HG02840 (cell line): ENCODE measurements at regions not wholly inside any gene's neighbourhood (a gene's known extent, or its start where the extent isn't known, plus 50 kb on each side); places are given as distances from the start of the nearest gene placed in this dataset.
"Not testable (repeated sequence)": the region's sequence is repeated elsewhere in the genome, so short reads cannot be mapped to it uniquely, and the experiment has no call there.

Experiments used
- ATAC-seq: cut with Tn5 transposase; IDR thresholded peaks from one replicate; pipeline ENCODE4 v1.9.1; 2021; ENCODE audit warnings: mild to moderate bottlenecking, moderate library complexity, moderate number of reproducible peaks; ENCODE audit not compliant: unreplicated experiment, low FRiP score

DNA sequence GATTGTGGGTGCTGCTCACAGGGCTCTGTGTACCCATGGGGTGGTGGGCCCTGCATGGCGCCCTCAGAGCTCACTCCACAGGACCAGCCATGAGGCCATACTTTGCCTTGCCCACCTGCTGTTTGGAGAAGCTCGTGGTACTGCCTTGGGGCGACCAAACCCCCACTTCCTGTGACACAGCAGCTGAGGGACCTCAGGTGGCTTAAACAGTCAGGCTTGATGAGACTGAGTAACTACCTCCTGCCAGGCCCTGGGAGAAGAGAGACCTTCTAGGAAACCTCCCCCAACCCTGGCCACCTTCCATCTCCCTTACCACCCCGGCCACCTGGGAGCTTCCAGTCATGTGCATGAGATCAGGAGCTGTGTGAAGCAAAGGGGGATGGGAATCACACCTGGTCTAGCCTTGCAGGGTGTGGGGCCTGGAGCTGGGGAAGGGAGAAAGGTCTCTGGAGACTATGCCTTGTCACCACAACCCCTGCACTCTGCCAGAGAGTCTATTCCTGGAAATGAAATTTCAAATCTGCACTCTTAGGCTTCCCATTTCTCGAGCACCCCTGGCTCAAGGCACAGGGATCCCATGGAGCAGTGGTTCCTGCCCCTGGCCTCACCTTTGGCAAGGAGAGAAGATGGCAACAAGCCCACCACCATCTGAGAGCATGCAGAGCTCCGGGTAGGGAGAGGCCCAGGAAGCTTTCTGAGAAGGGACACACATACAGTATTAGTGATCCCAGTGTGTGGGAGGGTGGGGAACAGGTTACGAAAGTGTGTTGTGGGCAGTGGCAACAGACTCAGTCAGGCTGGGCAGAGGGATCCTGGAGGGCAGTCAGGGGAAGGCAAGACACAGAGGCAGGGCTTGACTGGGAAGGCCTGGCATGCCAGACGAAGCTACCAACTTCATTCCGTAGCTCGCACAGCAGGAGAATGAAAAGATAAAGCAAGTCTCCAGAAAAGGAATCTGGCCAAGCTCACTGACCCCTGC, 125.0 kb downstream of the URI1 start:
- no peak for ATAC-seq

DNA sequence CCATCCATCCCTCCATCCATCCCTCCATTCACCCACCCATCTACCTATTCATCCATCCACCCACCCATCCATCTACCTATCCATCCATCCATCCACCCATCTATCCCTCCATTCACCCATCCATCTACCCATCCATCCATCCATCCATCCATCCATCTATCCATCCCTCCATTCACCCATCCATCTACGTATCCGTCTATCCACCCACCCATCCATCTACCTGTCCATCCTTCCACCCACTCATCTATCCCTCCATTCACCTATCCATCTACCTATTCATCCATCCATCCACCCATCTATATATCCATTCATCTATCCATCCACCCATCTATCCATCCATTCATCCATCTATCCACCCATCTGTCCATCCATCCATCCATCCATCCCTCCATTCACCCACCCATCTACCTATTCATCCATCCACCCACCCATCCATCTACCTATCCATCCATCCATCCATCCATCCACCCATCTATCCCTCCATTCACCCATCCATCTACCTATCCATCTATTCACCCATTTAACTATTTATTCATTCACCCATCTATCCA, 126.0 kb downstream of the URI1 start:
- ATAC-seq = not testable (repeated sequence)

DNA sequence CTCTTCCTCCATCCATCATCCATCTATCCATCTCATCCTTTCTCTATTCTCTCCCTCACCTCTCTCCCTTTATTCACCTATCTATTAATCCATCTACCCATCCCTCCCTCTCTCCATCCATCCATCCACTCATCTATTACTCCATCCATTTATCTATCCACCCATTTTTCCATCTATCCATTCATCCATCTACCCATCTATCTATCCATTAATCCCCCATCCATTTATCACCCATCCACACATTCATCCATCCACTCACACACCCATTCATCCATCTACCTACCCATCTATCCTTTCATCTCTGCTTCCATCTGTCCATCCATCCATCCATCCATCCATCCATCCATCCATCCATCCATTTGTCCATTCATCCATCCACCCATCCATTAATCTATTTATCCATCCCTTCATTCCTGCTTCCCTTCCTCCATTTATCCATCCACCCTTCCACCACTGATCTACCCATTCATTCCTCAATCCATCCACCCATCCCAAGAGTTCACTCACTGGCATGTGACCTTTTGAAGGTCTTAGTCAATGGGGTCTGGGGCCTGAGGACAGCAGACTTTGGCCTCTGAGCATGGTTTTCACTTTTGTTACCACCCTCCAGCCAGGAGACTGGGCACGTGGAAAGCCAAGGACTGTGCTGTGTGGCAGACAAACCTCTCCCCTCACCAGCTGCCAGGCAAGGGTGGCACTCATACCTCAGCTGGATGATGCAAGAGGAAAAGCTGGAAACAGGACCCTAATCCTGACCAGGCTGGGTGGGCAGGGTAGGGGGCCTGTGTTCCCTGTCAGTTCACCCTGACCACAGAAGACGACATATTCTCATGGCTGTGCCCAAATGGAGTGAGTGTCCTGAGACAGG, 126.7 kb downstream of the URI1 start:
- ATAC-seq = no peak

DNA sequence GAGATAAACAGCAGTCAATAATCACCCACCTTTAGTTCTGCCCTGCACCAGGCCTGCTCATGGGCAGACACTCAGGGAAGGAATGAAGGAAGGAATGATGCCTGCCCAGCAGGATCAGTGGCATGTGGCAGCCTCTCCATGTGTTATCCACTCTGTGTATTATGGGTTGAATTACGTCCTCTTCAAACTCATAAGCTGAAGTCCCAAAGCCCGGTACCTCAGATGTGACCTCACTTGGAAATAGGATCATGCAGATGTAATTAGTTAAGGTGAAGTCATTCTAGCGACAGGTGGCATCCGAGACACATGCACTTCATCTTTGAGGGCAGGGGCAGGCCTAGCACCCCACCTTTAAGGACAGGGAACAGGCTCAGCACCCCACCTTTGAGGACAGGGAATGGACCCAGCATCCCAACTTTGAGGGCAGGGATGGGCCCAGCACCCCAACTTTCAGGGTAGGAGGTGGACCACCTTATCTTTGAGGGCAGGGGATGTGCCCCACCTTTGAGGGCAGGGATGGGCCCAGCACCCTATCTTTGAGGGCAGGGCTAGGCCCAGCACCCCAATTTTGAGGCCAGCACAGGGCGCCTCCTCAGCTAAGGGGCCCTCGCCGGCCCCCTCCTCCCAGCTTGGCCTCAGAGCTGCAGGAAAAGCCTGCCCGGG, 127.6 kb downstream of the URI1 start:
- no peak for ATAC-seq

DNA sequence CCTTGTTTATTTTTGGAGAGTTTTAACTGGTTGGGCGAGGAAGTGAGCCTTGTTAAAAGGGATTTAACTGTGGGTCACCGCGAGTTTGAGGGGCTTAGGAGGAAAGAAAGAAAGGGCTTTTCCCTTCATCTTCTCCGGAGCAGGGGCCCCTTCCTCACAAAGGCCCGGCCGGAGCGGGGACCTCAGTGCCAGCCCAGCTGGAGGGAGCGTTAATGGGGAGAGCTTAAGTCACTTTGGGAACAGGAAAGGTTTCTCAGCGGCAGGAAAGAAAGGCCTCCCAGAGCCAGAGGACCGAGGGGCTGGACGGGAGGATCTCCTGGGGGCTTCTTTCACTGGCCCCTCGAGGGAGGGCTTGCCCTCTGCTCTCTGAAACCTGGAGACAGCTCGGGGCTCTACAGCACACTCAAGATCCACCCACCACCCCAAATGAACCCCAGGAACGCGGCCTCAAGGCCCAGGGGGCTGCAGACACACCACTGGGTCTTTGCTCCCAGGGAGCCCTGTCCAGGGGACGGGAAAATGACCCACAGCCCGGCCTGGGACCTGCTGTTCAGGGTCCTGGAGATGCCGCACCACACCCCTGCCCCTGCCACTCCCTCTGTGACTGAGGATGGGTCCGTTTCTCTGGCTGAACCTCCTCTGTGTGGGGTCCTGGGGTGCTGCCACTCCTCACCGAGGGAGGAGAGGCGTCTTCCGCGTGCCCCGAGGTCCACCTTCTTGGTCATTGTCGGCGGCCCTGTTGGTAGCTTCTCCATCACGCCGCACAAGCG, 128.3 kb downstream of the URI1 start:
- no peak for ATAC-seq

DNA sequence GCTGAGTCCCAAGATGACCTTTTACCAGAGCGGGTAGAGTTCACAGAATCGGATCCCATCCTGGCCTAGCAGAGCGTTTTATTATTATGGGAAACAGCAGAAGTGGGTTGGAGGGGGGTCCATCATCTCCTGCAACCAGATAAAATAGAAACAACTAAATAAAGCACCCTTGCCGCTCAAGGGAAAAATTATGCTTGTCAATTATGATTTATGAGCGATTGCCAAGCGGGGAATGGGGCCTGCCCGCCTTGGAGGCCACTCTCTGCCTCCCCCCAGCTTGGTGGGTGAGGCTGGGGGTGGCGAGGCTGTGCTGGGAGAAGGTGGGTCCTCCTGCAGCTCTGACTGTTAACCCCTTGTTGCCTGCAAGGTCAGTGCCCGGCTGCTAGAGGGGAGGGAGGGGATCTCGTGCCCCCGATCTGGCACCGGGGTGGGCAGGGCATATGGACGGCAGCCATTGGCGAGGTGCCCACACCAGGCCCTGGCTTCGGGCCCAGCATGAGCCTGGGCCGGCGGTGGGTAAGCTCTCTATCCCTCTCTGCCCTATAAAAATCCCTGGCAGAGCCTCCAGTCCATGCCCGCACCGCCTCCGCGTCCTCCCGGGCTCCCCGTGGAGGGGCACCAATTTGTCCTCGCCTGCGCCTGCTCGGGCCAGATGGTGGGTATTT, 129.1 kb downstream of the URI1 start:
- no peak for ATAC-seq

DNA sequence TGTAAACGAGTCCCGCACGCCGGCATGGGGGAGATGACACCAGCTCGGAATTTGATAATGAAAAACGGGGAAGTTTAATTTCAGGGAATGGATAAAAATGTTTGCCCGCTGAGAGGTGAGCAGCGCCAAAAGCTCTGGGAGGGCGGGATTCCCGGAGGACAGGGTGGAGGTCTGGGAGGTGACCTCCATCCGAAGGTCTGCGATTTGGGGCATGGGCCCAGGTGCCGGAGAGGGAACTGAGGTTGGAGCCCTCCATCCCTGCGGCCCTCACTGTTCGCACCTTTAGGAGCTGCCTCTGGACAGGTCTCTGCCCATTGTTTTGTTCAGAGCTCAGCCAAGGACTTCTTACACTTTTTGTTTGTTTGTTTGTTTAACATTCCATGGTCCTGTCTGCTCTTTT, 129.8 kb downstream of the URI1 start:
- no peak for ATAC-seq

DNA sequence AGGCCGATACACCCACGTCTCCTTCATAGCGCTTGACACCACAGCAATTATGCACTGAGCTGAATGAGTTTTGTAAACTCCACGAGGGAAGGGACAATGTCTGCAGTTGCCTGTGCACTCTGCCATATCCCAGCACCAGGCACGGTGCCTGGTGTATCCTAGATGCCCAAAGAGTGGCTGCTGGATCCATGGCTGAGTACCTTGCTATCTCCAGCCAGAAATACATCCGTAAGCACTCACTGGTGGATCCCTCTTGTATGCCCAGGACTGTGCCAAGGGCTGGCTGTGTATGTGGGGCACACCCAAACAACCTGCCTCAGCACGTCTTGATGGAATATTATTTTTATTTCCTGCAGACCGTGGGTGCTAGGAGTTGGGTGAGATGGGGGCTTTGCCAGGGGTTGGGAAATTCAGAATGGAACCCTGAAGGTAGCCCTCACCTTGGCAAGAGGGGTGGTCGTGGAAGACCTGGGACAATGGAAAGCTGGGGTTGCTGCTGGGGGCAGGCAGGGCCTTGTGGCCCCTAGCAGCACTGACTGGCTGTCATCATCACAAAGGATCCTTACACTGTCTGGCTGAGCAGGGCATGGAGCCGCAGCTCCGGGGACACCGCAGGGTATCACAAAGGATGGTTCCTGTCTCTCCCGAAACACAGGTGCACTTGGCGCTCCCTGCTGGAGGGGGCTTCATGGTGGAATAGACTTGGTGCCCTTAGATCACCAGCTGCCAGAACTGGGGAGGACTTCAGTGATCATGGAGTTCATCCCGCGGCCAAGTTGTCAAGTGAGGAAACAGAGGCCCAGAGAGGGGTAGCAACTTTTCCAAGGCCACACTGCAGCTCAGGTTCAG, 131.3 kb downstream of the URI1 start:
- ATAC-seq = no peak

DNA sequence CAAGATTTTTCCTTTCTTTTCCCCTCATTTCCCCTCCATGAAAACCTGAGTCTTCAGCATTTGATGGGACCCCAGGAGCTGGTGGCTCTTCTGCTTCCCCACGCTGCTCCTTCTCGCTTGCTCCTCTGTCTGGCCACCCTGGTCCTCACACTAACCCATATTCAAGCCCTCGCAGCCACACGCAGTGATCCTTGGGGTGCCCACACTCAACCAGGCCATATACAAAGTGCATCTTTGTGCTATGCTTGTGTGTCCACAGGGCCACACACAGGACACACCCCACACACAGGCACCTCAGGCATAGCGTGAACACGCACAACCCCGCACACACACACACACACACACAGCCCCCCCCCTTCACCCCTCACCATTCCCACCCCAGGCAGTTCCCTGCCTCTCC, 132.1 kb downstream of the URI1 start:
- ATAC-seq = no peak

DNA sequence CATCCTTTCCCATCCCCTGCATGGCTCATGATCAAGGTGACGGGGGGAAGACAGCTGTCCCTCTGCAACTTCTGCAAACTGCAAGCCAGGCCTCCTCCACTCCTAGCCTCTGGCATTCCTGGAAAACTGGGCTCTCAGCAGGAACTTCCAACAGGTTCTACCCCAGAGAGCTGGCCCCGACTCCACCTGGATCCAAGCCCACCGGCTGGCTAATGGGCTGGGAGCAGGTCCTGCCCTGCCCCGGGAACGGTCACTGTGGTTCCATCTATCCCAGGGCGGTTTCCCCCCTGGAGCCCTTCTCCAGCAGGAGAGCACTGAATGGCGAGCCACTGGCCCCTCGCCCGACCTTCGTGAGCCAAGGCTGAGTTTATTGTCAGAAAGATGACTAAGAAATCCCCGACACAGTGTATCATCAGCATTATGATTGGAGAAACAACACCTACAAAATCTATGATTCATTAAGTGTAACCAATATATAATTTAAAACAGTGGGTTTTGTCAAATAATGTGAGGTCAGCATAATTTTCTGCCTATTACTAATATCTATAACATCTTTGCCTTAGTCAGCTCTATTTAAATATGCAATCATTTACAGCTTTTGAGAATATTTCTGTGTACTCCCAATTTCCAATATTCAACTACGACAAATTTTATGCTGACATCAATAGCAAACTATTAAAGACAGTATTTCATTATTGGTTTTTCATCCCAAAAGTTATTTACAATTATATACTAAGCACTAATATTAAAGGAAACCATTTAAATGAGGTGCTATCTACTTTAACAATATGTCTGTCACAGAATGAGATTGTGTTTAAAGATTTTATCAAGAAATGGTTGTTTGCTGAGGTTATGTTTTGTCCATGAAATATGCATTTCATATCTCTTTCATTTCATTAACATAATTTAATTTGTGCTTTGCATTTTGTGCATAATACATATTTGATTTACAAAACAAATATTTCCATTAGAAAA, 133.0 kb downstream of the URI1 start:
- no peak for ATAC-seq

DNA sequence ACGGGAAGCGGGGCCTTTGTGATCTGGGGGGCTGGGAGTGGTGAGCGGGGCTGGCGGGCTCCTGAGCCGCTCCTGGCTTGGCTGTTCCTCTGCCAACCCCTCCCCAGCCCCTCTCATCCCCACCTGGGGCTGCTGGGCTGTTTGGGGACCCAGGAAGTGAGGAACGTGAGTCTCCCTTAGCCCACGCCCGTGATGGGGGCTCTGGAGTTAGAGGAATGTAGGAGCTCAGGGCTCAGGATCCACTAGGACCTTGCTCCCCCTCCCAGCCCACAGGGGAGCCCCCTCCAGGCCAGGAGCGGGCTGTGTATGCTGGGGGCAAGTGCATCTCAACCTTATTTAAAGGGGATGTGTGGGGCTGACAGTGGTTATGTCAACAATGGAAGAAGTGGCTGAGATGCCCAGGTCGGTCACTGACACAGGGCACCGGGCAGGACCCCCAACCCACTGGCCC, 134.1 kb downstream of the URI1 start:
- ATAC-seq = no peak

DNA sequence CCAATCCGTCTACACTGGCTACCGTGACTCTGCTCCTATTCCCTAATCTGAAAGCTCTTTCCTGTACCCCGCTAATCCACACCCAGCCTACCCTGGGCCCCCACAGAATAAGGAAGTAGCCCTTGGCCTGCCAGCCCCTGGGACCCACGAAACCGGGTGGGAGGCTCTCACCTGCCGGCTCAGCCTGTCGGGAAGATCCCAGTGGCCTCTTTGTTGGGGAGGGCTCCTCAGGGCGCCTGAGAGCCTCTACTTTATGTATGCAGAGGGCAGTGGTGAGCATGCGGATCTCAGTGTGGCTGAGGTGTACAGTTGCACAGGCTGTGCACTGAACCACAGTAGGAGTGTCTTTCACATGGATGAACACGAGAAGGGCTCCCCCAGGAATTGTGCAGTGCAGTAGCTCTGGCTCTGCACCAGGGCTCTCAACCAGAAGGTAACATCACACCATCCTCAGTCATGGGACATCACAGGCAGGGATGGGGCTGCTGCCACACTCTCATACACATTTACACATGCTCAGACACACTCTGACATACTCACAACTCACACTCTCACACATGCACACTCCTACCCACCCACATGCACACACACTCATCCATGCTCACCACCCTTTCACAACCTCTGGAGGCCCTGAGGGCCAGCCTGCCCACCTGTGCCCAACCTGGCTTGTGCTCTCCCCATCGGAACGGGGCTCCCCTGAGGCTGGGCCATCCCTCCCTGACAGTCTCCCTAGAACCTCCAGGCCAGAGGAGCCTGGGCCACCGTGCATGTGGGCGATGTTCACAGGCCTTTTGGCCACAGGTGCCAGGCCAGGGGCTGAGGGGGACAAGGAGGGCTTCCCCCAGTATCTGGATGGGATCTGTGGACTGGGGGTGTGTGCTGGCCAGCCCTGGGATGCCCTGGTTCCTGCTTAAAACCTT, 135.0 kb downstream of the URI1 start:
- no peak for ATAC-seq

DNA sequence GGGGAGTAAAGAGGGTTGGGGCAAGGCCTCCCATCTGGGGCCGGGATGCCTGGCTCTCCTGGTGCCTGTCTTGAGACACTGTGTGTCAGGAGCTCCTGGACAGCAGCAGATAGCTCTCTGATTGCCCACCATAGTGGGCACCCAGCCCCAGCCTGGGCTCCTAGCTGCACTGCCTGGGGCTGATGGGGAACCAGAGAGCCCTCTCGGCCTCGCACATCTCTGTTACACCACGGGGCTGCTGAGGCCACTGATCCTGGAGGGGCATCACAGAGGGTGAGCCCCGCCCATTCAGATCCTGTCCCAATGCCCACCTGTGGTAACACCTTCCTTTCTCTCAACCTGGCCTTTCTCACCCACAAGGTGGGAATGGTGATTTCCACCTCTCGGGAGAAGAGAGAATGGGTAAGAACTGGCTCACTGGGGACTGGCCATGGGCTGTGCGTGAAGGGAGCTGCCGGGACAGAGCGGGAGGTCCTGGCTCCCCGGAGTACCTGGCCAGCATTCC, 135.9 kb downstream of the URI1 start:
- no peak for ATAC-seq

DNA sequence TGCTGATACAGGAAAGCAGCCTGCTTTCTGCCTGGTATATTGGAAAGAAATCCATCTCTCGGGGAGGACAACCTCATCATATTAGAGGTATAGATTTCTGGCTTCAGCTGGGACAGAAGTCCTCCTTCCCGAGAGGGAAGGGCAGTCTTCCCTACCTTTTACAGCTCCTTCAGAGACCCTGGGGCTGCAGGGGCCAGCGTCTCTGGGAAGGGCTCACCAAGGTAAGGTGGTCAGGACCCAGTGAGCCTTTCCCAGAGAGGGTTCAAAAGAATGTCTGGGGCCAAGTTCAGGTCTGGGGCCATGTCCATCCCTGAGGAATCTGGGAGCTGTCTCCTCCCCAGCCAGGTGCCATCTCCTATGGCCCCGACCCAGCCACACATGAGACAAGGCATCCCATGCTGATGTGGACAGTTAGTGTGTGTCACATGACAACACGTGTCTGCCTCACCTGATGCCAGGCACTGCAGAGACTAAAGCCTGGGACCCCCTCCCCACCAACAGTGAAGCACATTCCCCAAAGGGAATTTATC, 136.4 kb downstream of the URI1 start:
- ATAC-seq = no peak

DNA sequence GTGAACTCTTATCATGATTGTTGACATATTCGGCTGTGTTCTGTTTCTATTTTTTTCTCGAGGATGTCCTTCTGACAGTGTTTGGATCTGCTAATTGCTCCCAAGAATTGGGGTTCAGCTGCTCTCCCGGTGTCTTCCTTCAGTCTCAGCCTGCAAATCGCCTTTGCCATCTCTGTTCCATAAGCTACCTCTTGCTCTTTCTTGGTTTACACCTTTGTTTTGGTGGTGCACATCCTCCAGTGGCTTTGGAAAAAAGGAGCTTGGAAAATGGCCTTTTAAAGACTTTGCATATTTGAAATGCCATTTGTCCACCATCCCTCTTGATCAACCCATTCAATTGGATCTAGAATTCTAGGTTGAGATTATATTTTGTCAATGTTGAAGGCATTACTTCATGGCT, 137.2 kb downstream of the URI1 start:
- no peak for ATAC-seq

DNA sequence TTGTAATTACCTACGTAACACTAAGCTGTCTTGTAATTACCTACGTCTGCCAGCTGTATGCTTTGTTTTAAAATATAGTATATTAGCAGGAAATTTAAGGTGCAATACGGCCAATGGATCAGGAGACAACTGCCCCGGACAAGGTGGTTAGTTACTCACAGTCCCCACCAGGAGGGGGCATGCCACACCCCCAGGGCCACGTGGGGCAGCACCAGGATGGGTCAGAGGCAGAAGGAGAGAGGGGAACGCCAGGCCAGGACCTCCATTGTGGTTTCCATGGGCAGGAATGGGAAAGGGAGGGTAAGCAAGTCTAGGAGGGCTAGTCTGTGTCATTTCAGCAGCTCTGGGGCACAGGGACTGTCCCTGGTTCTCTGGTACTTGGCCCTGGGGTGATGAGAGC, 140.1 kb downstream of the URI1 start:
- ATAC-seq = no peak
